Karpas-422 (cell line): ENCODE measurements at regions not wholly inside any gene's neighbourhood (a gene's known extent, or its start where the extent isn't known, plus 50 kb on each side); places are given as distances from the start of the nearest gene placed in this dataset.
A peak's percentile ranks its signal among the peaks of the same experiment; 100 is the strongest.

Experiments used
- DNase-seq: peaks from one replicate; pipeline ENCODE4 v3.0.0-alpha.2; 2015
- H2AFZ ChIP-seq: fragments of 200-600 bp; sonication (generic); 2 replicates; pipeline ENCODE4 v1.6.1; 2014; ENCODE audit warnings: antibody characterized with exemption, low read length, mixed read lengths
- H3K27ac ChIP-seq: fragments of 200-600 bp; sonication (generic); 2 replicates; pipeline ENCODE4 v1.5.1; 2014; ENCODE audit warnings: mild to moderate bottlenecking, low read length, moderate library complexity
- H3K27me3 ChIP-seq: fragments of 200-600 bp; sonication (generic); 2 replicates; pipeline ENCODE4 v1.6.1; 2014; ENCODE audit warnings: low read length, mixed read lengths
- H3K36me3 ChIP-seq: fragments of 200-600 bp; sonication (generic); 2 replicates; pipeline ENCODE4 v1.6.1; 2014; ENCODE audit warnings: low read length, mixed read lengths; ENCODE audit not compliant: insufficient read depth
- H3K4me1 ChIP-seq: fragments of 200-600 bp; sonication (generic); 2 replicates; pipeline ENCODE4 v1.6.1; 2014; ENCODE audit warnings: mild to moderate bottlenecking, low read length, mixed read lengths
- H3K4me2 ChIP-seq: fragments of 200-600 bp; sonication (generic); 2 replicates; pipeline ENCODE4 v1.6.1; 2014; ENCODE audit warnings: low read length, low read depth, mild to moderate bottlenecking; ENCODE audit not compliant: poor library complexity, severe bottlenecking
- H3K4me3 ChIP-seq: fragments of 200-600 bp; sonication (generic); 2 replicates; pipeline ENCODE4 v1.5.1; 2014; ENCODE audit warnings: mild to moderate bottlenecking, antibody characterized with exemption, low read length, mixed read lengths
- H3K79me2 ChIP-seq: fragments of 200-600 bp; sonication (generic); 2 replicates; pipeline ENCODE4 v1.6.1; 2014; ENCODE audit warnings: mild to moderate bottlenecking, low read length, mixed read lengths
- H3K9ac ChIP-seq: fragments of 200-600 bp; sonication (generic); 2 replicates; pipeline ENCODE4 v1.6.0; 2014; ENCODE audit warnings: low read length
- H3K9me2 ChIP-seq: fragments of 200-600 bp; sonication (generic), shearing (Covaris generic); replicated peaks from 2 replicates; pipeline ENCODE4 v1.6.0; 2014; ENCODE audit warnings: mild to moderate bottlenecking, low read length, moderate library complexity; ENCODE audit not compliant: insufficient read depth
- H3K9me3 ChIP-seq: fragments of 300-700, 200-600 bp; sonication (generic); 2 replicates; pipeline ENCODE4 v1.6.1; 2014; ENCODE audit warnings: low read length, mixed read lengths
- H4K20me1 ChIP-seq: fragments of 200-600 bp; sonication (generic); 2 replicates; pipeline ENCODE4 v1.6.1; 2014; ENCODE audit warnings: mild to moderate bottlenecking, antibody characterized with exemption, low read length, low read depth; ENCODE audit not compliant: insufficient read depth

DNA sequence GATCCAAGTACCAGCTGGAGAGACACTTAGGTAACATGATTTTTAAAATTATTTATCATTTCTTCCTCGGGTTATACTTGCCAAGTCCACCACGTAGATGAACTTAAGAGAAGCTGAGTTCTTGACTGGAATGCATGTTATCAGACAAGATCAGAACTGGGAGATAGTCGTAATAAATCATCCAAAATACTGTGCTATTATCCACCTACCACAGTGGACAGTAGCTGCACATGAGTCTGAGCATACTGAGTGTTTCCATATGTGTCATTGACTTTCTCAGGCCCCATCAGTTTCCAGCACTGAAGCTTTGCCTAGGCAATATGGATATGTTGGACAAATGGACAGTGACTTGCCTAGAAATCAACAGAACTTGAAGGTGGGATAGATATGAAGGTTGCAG lies 77.9 kb upstream of the RRP15 start:
- Histone ChIP-seq H3K36me3 (no peaks in the 10 kb centered on the region), H3K4me3 (no peak overlapping the region), H3K27me3 (no peaks in the 10 kb centered on the region), H4K20me1 (no peaks in the 10 kb centered on the region), H3K9ac (no peak overlapping the region), H2AFZ (no peak overlapping the region), H3K9me3 (no peaks in the 10 kb centered on the region), H3K4me2 (no peak overlapping the region), H3K79me2 (no peaks in the 10 kb centered on the region), H3K27ac (no peak overlapping the region), H3K9me2 (0 out of 2 replicates have a peak, but pooled peaks cover 5% of the 10 kb centered on the region), H3K4me1 (no peaks in the 10 kb centered on the region)
- no peak for DNase-seq

DNA sequence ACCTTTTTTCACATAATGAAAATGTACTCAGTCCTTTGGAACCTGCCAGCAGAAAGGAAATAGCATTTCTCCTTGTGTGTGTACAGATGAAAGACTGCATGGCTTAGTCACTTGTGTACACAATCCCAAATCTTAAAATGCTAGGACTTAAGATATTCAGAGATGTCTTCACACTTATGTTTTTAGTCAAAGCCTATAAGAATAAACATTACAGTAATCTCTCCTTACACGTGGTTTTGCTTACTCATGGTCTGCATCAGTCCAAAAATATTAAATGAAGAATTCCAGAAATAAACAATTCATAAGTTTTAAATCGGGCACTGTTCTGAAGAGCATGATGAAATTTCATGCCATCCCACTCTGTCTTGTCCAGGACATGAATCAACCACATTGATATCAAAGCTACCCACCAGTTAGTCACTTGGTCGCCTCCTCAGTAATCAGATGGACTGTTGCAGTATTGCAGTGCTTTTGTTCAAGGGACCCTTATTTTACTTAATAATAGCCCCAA lies 75.7 kb upstream of the RRP15 start:
- Histone ChIP-seq H3K79me2 (no peaks in the 10 kb centered on the region), H4K20me1 (no peaks in the 10 kb centered on the region), H3K27ac (no peak overlapping the region), H3K4me3 (no peak overlapping the region), H3K4me1 (no peaks in the 10 kb centered on the region), H3K9ac (no peak overlapping the region), H3K9me2 (0 out of 2 replicates have a peak, but pooled peaks cover 5% of the 10 kb centered on the region), H3K9me3 (no peaks in the 10 kb centered on the region), H3K4me2 (no peak overlapping the region), H3K36me3 (no peaks in the 10 kb centered on the region), H3K27me3 (no peaks in the 10 kb centered on the region), H2AFZ (0 out of 2 replicates have a peak overlapping the region, but pooled peaks have one; percentile 18)
- no peak for DNase-seq

DNA sequence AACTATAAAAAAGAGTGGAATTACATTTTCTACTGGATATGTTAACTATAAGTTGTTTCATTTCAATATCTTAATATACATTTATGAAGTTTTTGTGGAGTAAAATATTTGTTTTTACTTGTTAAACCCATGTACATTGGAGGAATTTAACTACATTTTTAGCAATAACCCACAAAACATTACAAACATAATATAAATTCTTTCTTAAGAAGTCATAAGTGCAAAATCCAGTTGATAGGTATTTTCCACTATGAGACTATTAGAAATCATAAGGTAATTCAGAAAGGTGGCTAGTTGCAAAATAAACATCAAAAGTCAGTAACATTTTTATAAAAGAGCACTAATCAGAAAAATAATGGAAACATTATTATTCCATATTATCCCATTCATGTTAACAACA lies 73.9 kb upstream of the RRP15 start:
- Histone ChIP-seq H4K20me1 (no peaks in the 10 kb centered on the region), H3K4me2 (no peak overlapping the region), H3K36me3 (no peaks in the 10 kb centered on the region), H3K27ac (no peak overlapping the region), H2AFZ (no peak overlapping the region), H3K4me1 (peaks cover 10% of the 10 kb centered on the region), H3K4me3 (no peak overlapping the region), H3K9ac (no peak overlapping the region), H3K9me2 (no peaks in the 10 kb centered on the region), H3K27me3 (no peaks in the 10 kb centered on the region), H3K79me2 (no peaks in the 10 kb centered on the region), H3K9me3 (no peaks in the 10 kb centered on the region)
- DNase-seq = no peak

GRCh38 chr1:218217040-218217439 lies 68.1 kb upstream of the RRP15 start:
- no peaks in the 10 kb centered on the region for H3K9me2 ChIP-seq
- H4K20me1 ChIP-seq = no peaks in the 10 kb centered on the region
- DNase-seq = peak; percentile 83
- H3K36me3 ChIP-seq = no peaks in the 10 kb centered on the region
- H3K4me2 ChIP-seq = peak overlapping the region; percentile 64
- H3K27ac ChIP-seq = peak overlapping the region; percentile 50
- H3K27me3 ChIP-seq = no peaks in the 10 kb centered on the region
- H2AFZ ChIP-seq = peak overlapping the region; percentile 79
- H3K4me1 ChIP-seq = peaks cover 33% of the 10 kb centered on the region
- no peaks in the 10 kb centered on the region for H3K9me3 ChIP-seq
- peak overlapping the region; percentile 7; the same call in 1 of the 2 replicates for H3K9ac ChIP-seq
- peak overlapping the region; percentile 46 for H3K4me3 ChIP-seq
- no peaks in the 10 kb centered on the region for H3K79me2 ChIP-seq

- Histone ChIP-seq H3K36me3 (no peaks in the 10 kb centered on the region), H3K79me2 (no peaks in the 10 kb centered on the region), H2AFZ (no peak overlapping the region), H3K9me2 (no peaks in the 10 kb centered on the region), H3K27ac (no peak overlapping the region), H3K9me3 (no peaks in the 10 kb centered on the region), H3K4me1 (peaks cover 33% of the 10 kb centered on the region), H4K20me1 (no peaks in the 10 kb centered on the region), H3K27me3 (no peaks in the 10 kb centered on the region), H3K4me3 (no peak overlapping the region), H3K4me2 (no peak overlapping the region), H3K9ac (no peak overlapping the region)
- DNase-seq = no peak
Observed at GRCh38 chr1:218219460-218219859, 65.6 kb upstream of the RRP15 start.

DNA sequence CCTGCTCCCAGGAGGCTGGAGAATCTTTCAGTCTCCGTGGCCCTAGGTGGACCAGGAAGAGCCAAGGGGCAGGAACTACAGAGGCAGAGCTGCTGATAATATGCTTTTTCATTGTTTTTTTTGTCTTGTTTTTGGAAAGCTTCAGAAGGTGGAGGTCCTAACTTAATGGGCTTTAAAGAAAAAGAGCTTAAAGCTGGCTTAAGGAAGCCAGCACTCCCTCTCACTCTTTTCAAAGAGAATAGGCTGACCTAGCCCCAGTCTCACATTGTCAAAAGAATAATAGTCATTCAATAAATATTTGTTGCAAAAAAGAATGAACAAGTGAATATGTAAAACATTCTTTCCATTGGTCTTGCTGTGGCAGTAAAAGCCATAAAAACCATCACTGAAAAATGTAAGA lies 61.0 kb upstream of the RRP15 start:
- Histone ChIP-seq H3K27me3 (no peaks in the 10 kb centered on the region), H3K36me3 (no peaks in the 10 kb centered on the region), H3K4me3 (no peak overlapping the region), H2AFZ (no peak overlapping the region), H3K9me3 (no peaks in the 10 kb centered on the region), H3K79me2 (no peaks in the 10 kb centered on the region), H3K4me2 (no peak overlapping the region), H3K9ac (no peak overlapping the region), H4K20me1 (no peaks in the 10 kb centered on the region), H3K27ac (no peak overlapping the region), H3K4me1 (peaks cover 5% of the 10 kb centered on the region), H3K9me2 (no peaks in the 10 kb centered on the region)
- DNase-seq = no peak

GRCh38 chr1:218226005-218226404 lies 59.1 kb upstream of the RRP15 start:
- Histone ChIP-seq H3K9me2 (no peaks in the 10 kb centered on the region), H3K4me2 (no peak overlapping the region)

More at GRCh38 chr1:218226005-218226404, 59.1 kb upstream of the RRP15 start:
- Histone ChIP-seq H3K79me2 (no peaks in the 10 kb centered on the region), H3K4me1 (peaks cover 5% of the 10 kb centered on the region), H4K20me1 (no peaks in the 10 kb centered on the region), H3K27me3 (no peaks in the 10 kb centered on the region), H2AFZ (no peak overlapping the region), H3K4me3 (no peak overlapping the region), H3K9ac (no peak overlapping the region), H3K27ac (no peak overlapping the region), H3K9me3 (no peaks in the 10 kb centered on the region), H3K36me3 (no peaks in the 10 kb centered on the region)
- no peak for DNase-seq
